ENCODE measurements at regions not wholly inside any gene's neighbourhood (a gene's known extent, or its start where the extent isn't known, plus 50 kb on each side); places are given as distances from the start of the nearest gene placed in this dataset.

- H2BK15ac ChIP-seq (ENCODE audit: low read depth, poor library complexity, severe bottlenecking), result no peak overlapping the region
- H3K14ac ChIP-seq (ENCODE audit: low read length in 2 of 2), result no peak overlapping the region
- H3K4me3 ChIP-seq (ENCODE audit: insufficient read depth in 1 of 2, low read depth in 1 of 2, low read length in 2 of 2), result no peak overlapping the region
- H3K79me1 ChIP-seq (replicated peaks; ENCODE audit: low read length, poor library complexity, severe bottlenecking), result no peaks in the 10 kb centered on the region
- no peak overlapping the region for H4K8ac ChIP-seq (ENCODE audit: low read length)
- H4K91ac ChIP-seq (ENCODE audit: low read length), result no peak overlapping the region
- no peak overlapping the region for H2BK5ac ChIP-seq (ENCODE audit: low read depth, low read length, poor library complexity, severe bottlenecking)
- H3K9ac ChIP-seq (ENCODE audit: low read length), result no peak overlapping the region
- DNase-seq, result no peak
- no CpG with 5 or more reads among the region's 1 CpG for WGBS
- no peak overlapping the region for H2BK120ac ChIP-seq (ENCODE audit: low read depth, low read length)
- H3K18ac ChIP-seq (ENCODE audit: low read depth in 1 of 2, low read length in 2 of 2), result no peak overlapping the region
- H3K23ac ChIP-seq (ENCODE audit: low read length in 2 of 2), result no peak overlapping the region
- H2BK12ac ChIP-seq (ENCODE audit: low read length in 2 of 2), result no peak overlapping the region
- no peak overlapping the region for H2AFZ ChIP-seq (ENCODE audit: low read depth, low read length)
- H3K36me3 ChIP-seq (ENCODE audit: control insufficient read depth in 1 of 2, insufficient read depth in 2 of 2, low read depth in 1 of 2, low read length in 2 of 2), result no peaks in the 10 kb centered on the region
- H3K4me1 ChIP-seq (ENCODE audit: control insufficient read depth, insufficient read depth, low read depth, low read length), result no peaks in the 10 kb centered on the region
- no peak overlapping the region for H2AK5ac ChIP-seq (ENCODE audit: low read length, severe bottlenecking)
- H3K27me3 ChIP-seq (ENCODE audit: control insufficient read depth in 1 of 2, insufficient read depth in 1 of 2, low read length in 2 of 2), result no peaks in the 10 kb centered on the region
- H3K27ac ChIP-seq (ENCODE audit: low read length, poor library complexity, severe bottlenecking), result no peak overlapping the region
- no peak overlapping the region for H3K4me2 ChIP-seq (ENCODE audit: low read length, poor library complexity, severe bottlenecking)
- H3K4ac ChIP-seq (ENCODE audit: low read depth in 1 of 2, low read length in 2 of 2), result no peak overlapping the region
- H3K9me3 ChIP-seq (ENCODE audit: control insufficient read depth, low read length), result no peaks in the 10 kb centered on the region
These were observed 253.9 kb downstream of the PCDH18 start for GRCh38 chr4:137278431-137278830.

DNA sequence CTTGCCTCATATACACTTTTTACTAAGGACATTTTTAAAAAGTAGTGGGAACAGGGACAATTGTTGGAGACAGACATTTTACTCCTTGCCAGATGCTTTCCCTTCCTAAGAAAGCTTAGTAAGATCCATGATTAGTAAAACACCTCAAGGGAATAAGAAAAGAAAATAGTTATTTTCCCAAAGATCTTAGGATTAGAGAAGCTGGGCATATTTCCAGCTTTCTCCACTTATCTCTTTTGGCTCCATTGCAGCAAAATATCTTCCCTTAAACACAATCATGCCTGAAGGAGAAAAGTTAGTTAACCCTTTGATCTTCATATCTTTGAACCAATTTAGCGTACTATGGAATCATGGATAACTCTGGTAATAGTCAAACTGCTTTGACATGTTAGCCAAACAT lies 257.9 kb downstream of the PCDH18 start:
- WGBS, result no CpG with 5 or more reads among the region's 1 CpG
- no peak overlapping the region for H2BK12ac ChIP-seq (ENCODE audit: low read length in 2 of 2)
- no peak overlapping the region for H2BK5ac ChIP-seq (ENCODE audit: low read depth, low read length, poor library complexity, severe bottlenecking)
- H3K4ac ChIP-seq (ENCODE audit: low read depth in 1 of 2, low read length in 2 of 2), result no peak overlapping the region
- no peak overlapping the region for H2AFZ ChIP-seq (ENCODE audit: low read depth, low read length)
- no peak overlapping the region for H3K18ac ChIP-seq (ENCODE audit: low read depth in 1 of 2, low read length in 2 of 2)
- no peak overlapping the region for H2AK5ac ChIP-seq (ENCODE audit: low read length, severe bottlenecking)
- no peak overlapping the region for H2BK120ac ChIP-seq (ENCODE audit: low read depth, low read length)
- no peak overlapping the region for H3K14ac ChIP-seq (ENCODE audit: low read length in 2 of 2)
- no peaks in the 10 kb centered on the region for H3K4me1 ChIP-seq (ENCODE audit: control insufficient read depth, insufficient read depth, low read depth, low read length)
- no peak for DNase-seq
- peaks cover 11% of the 10 kb centered on the region for H3K9me3 ChIP-seq (ENCODE audit: control insufficient read depth, low read length)
- H2BK15ac ChIP-seq (ENCODE audit: low read depth, poor library complexity, severe bottlenecking), result no peak overlapping the region
- no peak overlapping the region for H3K4me2 ChIP-seq (ENCODE audit: low read length, poor library complexity, severe bottlenecking)
- H3K27ac ChIP-seq (ENCODE audit: low read length, poor library complexity, severe bottlenecking), result no peak overlapping the region
- H4K91ac ChIP-seq (ENCODE audit: low read length), result no peak overlapping the region
- H4K8ac ChIP-seq (ENCODE audit: low read length), result no peak overlapping the region
- H3K4me3 ChIP-seq (ENCODE audit: insufficient read depth in 1 of 2, low read depth in 1 of 2, low read length in 2 of 2), result peak overlapping the region in 1 of 2 experiments; percentile 32
- no peaks in the 10 kb centered on the region for H3K79me1 ChIP-seq (replicated peaks; ENCODE audit: low read length, poor library complexity, severe bottlenecking)
- H3K36me3 ChIP-seq (ENCODE audit: control insufficient read depth in 1 of 2, insufficient read depth in 2 of 2, low read depth in 1 of 2, low read length in 2 of 2), result peaks cover 0 to 5% of the 10 kb centered on the region in 2 experiments
- H3K9ac ChIP-seq (ENCODE audit: low read length), result peak overlapping the region; percentile 74
- H3K27me3 ChIP-seq (ENCODE audit: control insufficient read depth in 1 of 2, insufficient read depth in 1 of 2, low read length in 2 of 2), result no peaks in the 10 kb centered on the region
- no peak overlapping the region for H3K23ac ChIP-seq (ENCODE audit: low read length in 2 of 2)

- H2AFZ ChIP-seq (ENCODE audit: low read depth, low read length), result no peak overlapping the region
- H2BK15ac ChIP-seq (ENCODE audit: low read depth, poor library complexity, severe bottlenecking), result no peak overlapping the region
- H3K79me1 ChIP-seq (replicated peaks; ENCODE audit: low read length, poor library complexity, severe bottlenecking), result no peaks in the 10 kb centered on the region
- H4K91ac ChIP-seq (ENCODE audit: low read length), result no peak overlapping the region
- peaks cover 4% of the 10 kb centered on the region for H3K4me1 ChIP-seq (ENCODE audit: control insufficient read depth, insufficient read depth, low read depth, low read length)
- H2AK5ac ChIP-seq (ENCODE audit: low read length, severe bottlenecking), result no peak overlapping the region
- WGBS, result no CpG with 5 or more reads among the region's 2 CpGs
- no peak overlapping the region for H3K14ac ChIP-seq (ENCODE audit: low read length in 2 of 2)
- H2BK120ac ChIP-seq (ENCODE audit: low read depth, low read length), result no peak overlapping the region
- H3K36me3 ChIP-seq (ENCODE audit: control insufficient read depth in 1 of 2, insufficient read depth in 2 of 2, low read depth in 1 of 2, low read length in 2 of 2), result peaks cover 0 to 5% of the 10 kb centered on the region in 2 experiments
- H3K4me3 ChIP-seq (ENCODE audit: insufficient read depth in 1 of 2, low read depth in 1 of 2, low read length in 2 of 2), result peak overlapping the region in 1 of 2 experiments; percentile 47
- no peak overlapping the region for H2BK12ac ChIP-seq (ENCODE audit: low read length in 2 of 2)
- H3K27ac ChIP-seq (ENCODE audit: low read length, poor library complexity, severe bottlenecking), result no peak overlapping the region
- no peak overlapping the region for H3K18ac ChIP-seq (ENCODE audit: low read depth in 1 of 2, low read length in 2 of 2)
- H3K9ac ChIP-seq (ENCODE audit: low read length), result peak overlapping the region; percentile 83
- H3K23ac ChIP-seq (ENCODE audit: low read length in 2 of 2), result no peak overlapping the region
- H3K4ac ChIP-seq (ENCODE audit: low read depth in 1 of 2, low read length in 2 of 2), result no peak overlapping the region
- H4K8ac ChIP-seq (ENCODE audit: low read length), result no peak overlapping the region
- H3K4me2 ChIP-seq (ENCODE audit: low read length, poor library complexity, severe bottlenecking), result no peak overlapping the region
- H2BK5ac ChIP-seq (ENCODE audit: low read depth, low read length, poor library complexity, severe bottlenecking), result no peak overlapping the region
- H3K27me3 ChIP-seq (ENCODE audit: control insufficient read depth in 1 of 2, insufficient read depth in 1 of 2, low read length in 2 of 2), result no peaks in the 10 kb centered on the region
- peaks cover 11% of the 10 kb centered on the region for H3K9me3 ChIP-seq (ENCODE audit: control insufficient read depth, low read length)
- DNase-seq, result no peak
These were observed 265.3 kb downstream of the PCDH18 start for GRCh38 chr4:137267024-137267423.

GRCh38 chr4:137266511-137266910 lies 265.8 kb downstream of the PCDH18 start:
- H3K36me3 ChIP-seq (ENCODE audit: control insufficient read depth in 1 of 2, insufficient read depth in 2 of 2, low read depth in 1 of 2, low read length in 2 of 2), result peaks cover 0 to 7% of the 10 kb centered on the region in 2 experiments

More at GRCh38 chr4:137266511-137266910, 265.8 kb downstream of the PCDH18 start:
- no peak overlapping the region for H2BK12ac ChIP-seq (ENCODE audit: low read length in 2 of 2)
- no peak overlapping the region for H4K91ac ChIP-seq (ENCODE audit: low read length)
- no peak overlapping the region for H2BK5ac ChIP-seq (ENCODE audit: low read depth, low read length, poor library complexity, severe bottlenecking)
- WGBS, result 89% methylated on average over 3 of the region's 3 CpGs
- H2BK15ac ChIP-seq (ENCODE audit: low read depth, poor library complexity, severe bottlenecking), result no peak overlapping the region
- no peak overlapping the region for H3K14ac ChIP-seq (ENCODE audit: low read length in 2 of 2)
- no peak overlapping the region for H3K4ac ChIP-seq (ENCODE audit: low read depth in 1 of 2, low read length in 2 of 2)
- no peak overlapping the region for H3K4me2 ChIP-seq (ENCODE audit: low read length, poor library complexity, severe bottlenecking)
- H3K79me1 ChIP-seq (replicated peaks; ENCODE audit: low read length, poor library complexity, severe bottlenecking), result no peaks in the 10 kb centered on the region
- H2AK5ac ChIP-seq (ENCODE audit: low read length, severe bottlenecking), result no peak overlapping the region
- H2BK120ac ChIP-seq (ENCODE audit: low read depth, low read length), result no peak overlapping the region
- H3K9ac ChIP-seq (ENCODE audit: low read length), result peak overlapping the region; percentile 83
- peaks cover 8% of the 10 kb centered on the region for H3K9me3 ChIP-seq (ENCODE audit: control insufficient read depth, low read length)
- no peak overlapping the region for H4K8ac ChIP-seq (ENCODE audit: low read length)
- no peak for DNase-seq
- peak overlapping the region; percentile 23 for H2AFZ ChIP-seq (ENCODE audit: low read depth, low read length)
- no peak overlapping the region for H3K27ac ChIP-seq (ENCODE audit: low read length, poor library complexity, severe bottlenecking)
- peaks cover 4% of the 10 kb centered on the region for H3K4me1 ChIP-seq (ENCODE audit: control insufficient read depth, insufficient read depth, low read depth, low read length)
- no peaks in the 10 kb centered on the region for H3K27me3 ChIP-seq (ENCODE audit: control insufficient read depth in 1 of 2, insufficient read depth in 1 of 2, low read length in 2 of 2)
- peak overlapping the region in 1 of 2 experiments; percentile 47 for H3K4me3 ChIP-seq (ENCODE audit: insufficient read depth in 1 of 2, low read depth in 1 of 2, low read length in 2 of 2)
- H3K23ac ChIP-seq (ENCODE audit: low read length in 2 of 2), result no peak overlapping the region
- peak overlapping the region in 1 of 2 experiments; percentile 34 for H3K18ac ChIP-seq (ENCODE audit: low read depth in 1 of 2, low read length in 2 of 2)
